ENCODE measurements at regions not wholly inside any gene's neighbourhood (a gene's known extent, or its start where the extent isn't known, plus 50 kb on each side); places are given as distances from the start of the nearest gene placed in this dataset.

GRCh38 chr12:127896661-127897060, 370.3 kb upstream of the TMEM132C start:
- TF ChIP-seq CTCF (IDR thresholded peaks at IDR 0.05), result no peak
- no peaks in the 10 kb centered on the region for H3K9me3 ChIP-seq
- no peaks in the 10 kb centered on the region for H3K36me3 ChIP-seq
- no peak overlapping the region for H3K27ac ChIP-seq
- H3K4me1 ChIP-seq (ENCODE audit: control insufficient read depth in 1 of 2, low read depth in 2 of 2), result no peaks in the 10 kb centered on the region
- no peak for ATAC-seq (ENCODE audit: insufficient number of reproducible peaks, low FRiP score, low read depth)
- DNase-seq (ENCODE audit: low spot score), result no peak
- H3K4me3 ChIP-seq, result no peak overlapping the region
- H3K27me3 ChIP-seq (replicated peaks; ENCODE audit: insufficient read depth), result no peaks in the 10 kb centered on the region

GRCh38 chr12:127898616-127899015, 368.4 kb upstream of the TMEM132C start:
- Histone ChIP-seq H3K9me3 (no peaks in the 10 kb centered on the region), H3K4me1 (ENCODE audit: control insufficient read depth in 1 of 2, low read depth in 2 of 2) (peaks cover 0 to 6% of the 10 kb centered on the region in 2 donors), H3K27me3 (replicated peaks; ENCODE audit: insufficient read depth) (no peaks in the 10 kb centered on the region), H3K27ac (no peak overlapping the region), H3K4me3 (no peak overlapping the region), H3K36me3 (no peaks in the 10 kb centered on the region)
- TF ChIP-seq CTCF (IDR thresholded peaks at IDR 0.05), result no peak
- ATAC-seq (ENCODE audit: insufficient number of reproducible peaks, low FRiP score, low read depth) (no peak), DNase-seq (ENCODE audit: low spot score) (no peak)

GRCh38 chr12:127899971-127900370, 367.0 kb upstream of the TMEM132C start:
- Histone ChIP-seq H3K4me3 (no peak overlapping the region), H3K36me3 (no peaks in the 10 kb centered on the region)
- no peak for DNase-seq (ENCODE audit: low spot score)

GRCh38 chr12:127900386-127900785, 366.6 kb upstream of the TMEM132C start:
- no peaks in the 10 kb centered on the region for H3K36me3 ChIP-seq
- no peaks in the 10 kb centered on the region for H3K27me3 ChIP-seq (replicated peaks; ENCODE audit: insufficient read depth)
- TF ChIP-seq CTCF (IDR thresholded peaks at IDR 0.05), result no peak
- H3K27ac ChIP-seq, result no peak overlapping the region
- no peak overlapping the region for H3K4me3 ChIP-seq
- H3K9me3 ChIP-seq, result no peaks in the 10 kb centered on the region
- DNase-seq (ENCODE audit: low spot score), result no peak
- peaks cover 0 to 6% of the 10 kb centered on the region in 2 donors for H3K4me1 ChIP-seq (ENCODE audit: control insufficient read depth in 1 of 2, low read depth in 2 of 2)
- ATAC-seq (ENCODE audit: insufficient number of reproducible peaks, low FRiP score, low read depth), result no peak

More at GRCh38 chr12:127899971-127900370, 367.0 kb upstream of the TMEM132C start:
- no peak for TF ChIP-seq CTCF (IDR thresholded peaks at IDR 0.05)
- Histone ChIP-seq H3K27me3 (replicated peaks; ENCODE audit: insufficient read depth) (no peaks in the 10 kb centered on the region), H3K9me3 (no peaks in the 10 kb centered on the region), H3K27ac (no peak overlapping the region), H3K4me1 (ENCODE audit: control insufficient read depth in 1 of 2, low read depth in 2 of 2) (peaks cover 0 to 6% of the 10 kb centered on the region in 2 donors)
- ATAC-seq (ENCODE audit: insufficient number of reproducible peaks, low FRiP score, low read depth), result no peak

- Histone ChIP-seq H3K27me3 (replicated peaks; ENCODE audit: insufficient read depth) (no peaks in the 10 kb centered on the region), H3K27ac (no peak overlapping the region), H3K36me3 (no peaks in the 10 kb centered on the region), H3K9me3 (no peaks in the 10 kb centered on the region), H3K4me3 (peak overlapping the region; percentile 29), H3K4me1 (ENCODE audit: control insufficient read depth in 1 of 2, low read depth in 2 of 2) (peaks cover 0 to 6% of the 10 kb centered on the region in 2 donors)
- DNase-seq (ENCODE audit: low spot score) (no peak), ATAC-seq (ENCODE audit: insufficient number of reproducible peaks, low FRiP score, low read depth) (no peak)
- TF ChIP-seq CTCF (IDR thresholded peaks at IDR 0.05), result no peak
These were observed 363.8 kb upstream of the TMEM132C start for GRCh38 chr12:127903146-127903545.
